Limb (tissue), 2 donors: ENCODE measurements at regions not wholly inside any gene's neighbourhood (a gene's known extent, or its start where the extent isn't known, plus 50 kb on each side); places are given as distances from the start of the nearest gene placed in this dataset.
"Not testable (repeated sequence)": the region's sequence is repeated elsewhere in the genome, so short reads cannot be mapped to it uniquely, and the experiment has no call there.

Experiments used
- DNase-seq, 2 donors: peaks; one replicate each; pipeline ENCODE4 v3.0.0-alpha.2; 2016; ENCODE audit errors: extremely low spot score in 2 of 2

GRCh38 chr14:37711831-37712475 lies 116.5 kb downstream of the TTC6 start:
- DNase-seq, result no peak

DNA sequence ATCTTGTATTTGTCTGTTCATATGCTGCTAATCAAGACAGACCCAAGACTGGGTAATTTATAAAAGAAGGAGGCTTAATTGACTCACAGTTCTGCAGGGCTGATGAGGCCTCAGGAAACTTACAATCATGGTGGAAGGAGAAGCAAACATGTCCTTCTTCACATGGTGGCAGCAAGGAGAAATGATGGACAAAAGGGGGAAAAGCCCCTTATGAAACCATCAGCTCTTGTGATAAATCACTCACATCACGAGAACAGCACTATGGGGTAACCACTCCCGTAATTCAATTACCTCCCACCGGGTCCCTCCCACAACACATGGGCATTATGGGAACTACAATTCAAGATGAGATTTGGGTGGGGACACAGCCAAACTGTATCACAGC lies 117.0 kb downstream of the TTC6 start:
- not testable (repeated sequence) for DNase-seq

DNA sequence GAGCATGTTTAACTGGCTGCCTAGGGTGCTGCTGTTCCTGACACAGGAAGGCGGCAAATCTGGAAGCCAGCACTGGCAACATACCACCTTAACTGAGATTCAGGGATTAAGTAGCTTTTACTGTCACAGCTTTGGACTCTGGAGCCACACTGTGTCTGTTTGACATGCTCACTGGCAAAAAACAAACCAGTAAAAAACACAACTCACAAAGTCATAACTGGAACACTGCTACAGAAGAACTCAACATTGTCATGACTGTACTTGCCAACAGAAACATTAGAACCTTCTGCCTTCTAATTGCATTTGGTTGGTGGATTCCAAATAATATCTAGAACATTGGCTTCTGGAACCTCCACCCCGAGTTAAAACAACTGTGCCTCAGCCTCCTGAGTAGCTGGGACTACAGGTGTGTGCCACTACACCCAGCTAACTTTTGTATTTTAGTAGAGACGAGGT lies 117.6 kb downstream of the TTC6 start:
- DNase-seq, result no peak

GRCh38 chr14:37720131-37720530 lies 124.7 kb downstream of the TTC6 start:
- no peak for DNase-seq

- no peak for DNase-seq
Observed at GRCh38 chr14:37721976-37722659, 126.7 kb downstream of the TTC6 start.

DNA sequence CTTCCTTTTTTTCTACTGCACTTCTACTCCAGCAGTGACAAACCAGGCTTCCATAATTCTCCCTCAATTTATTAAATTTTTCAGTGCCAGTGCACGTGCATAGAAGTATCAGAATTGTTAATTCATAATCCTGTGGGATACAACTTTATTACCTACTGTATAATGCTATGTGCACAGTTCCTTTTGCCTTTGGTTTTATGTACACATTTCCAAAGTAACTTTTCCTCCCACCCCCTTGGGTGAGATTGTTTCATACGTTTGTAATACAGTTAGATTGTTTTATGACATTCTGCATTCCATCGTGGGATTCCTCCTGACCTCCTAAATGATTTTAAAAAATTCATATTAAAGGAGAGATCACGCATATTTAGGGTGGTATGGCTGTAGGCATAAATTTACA lies 128.1 kb downstream of the TTC6 start:
- DNase-seq, result no peak

DNA sequence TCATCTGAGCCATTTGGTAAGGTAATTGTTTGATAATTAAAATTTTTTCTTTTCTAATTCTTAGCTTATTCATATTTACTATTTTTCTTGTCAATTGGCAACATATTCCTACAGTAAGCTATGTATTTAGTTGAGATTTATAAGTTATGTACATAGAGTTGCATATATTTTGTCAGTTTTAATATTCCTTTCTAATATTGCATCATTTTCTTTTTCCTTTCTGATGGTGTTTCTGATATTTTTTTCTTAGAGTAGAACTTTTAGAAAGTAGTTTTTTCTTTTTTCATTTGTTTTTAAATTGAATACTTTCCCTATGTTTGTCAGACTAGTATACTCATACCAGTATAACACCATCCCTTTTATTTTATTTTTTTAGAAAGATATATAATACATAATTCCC lies 131.3 kb downstream of the TTC6 start:
- DNase-seq, result no peak

DNA sequence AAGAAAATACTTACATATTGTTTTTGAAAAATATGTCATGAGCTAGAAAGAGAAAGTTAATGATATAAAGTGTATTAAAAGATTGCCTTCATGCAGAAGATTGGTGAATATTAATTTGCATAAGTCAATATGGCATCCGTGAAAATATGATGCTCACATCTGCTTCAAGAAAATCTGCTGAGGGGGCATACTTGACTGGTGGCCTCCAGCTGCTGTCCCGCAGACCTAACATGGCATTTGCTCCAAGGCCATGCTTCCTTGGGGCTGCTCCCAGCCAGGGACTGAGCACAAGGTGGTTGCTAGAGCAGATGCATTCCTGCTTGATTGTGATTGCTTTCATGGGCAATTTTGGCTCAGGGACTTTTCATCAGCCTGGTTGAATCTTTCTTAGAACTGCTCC lies 133.8 kb downstream of the TTC6 start:
- DNase-seq, result no peak

DNA sequence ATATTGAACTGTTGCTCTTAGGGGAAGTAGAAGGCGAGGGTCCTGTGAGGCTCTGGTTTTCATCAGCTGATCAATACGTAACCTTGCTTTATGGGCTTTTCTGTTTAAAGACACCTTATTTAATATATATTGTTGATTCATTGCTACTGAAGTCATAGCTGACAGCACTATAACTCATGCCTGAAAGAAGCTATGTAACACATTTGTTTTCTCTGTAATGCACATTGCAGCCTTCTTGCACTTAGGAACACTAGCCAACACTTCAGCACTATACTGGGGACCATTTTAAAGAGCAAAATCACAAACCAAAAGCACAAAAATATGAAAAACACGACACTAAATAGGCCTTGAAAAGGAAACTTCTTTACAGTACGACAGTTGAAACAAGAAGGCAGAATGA lies 135.7 kb downstream of the TTC6 start:
- no peak for DNase-seq

- DNase-seq, result no peak
Observed at GRCh38 chr14:37745657-37746056, 150.2 kb downstream of the TTC6 start.

DNA sequence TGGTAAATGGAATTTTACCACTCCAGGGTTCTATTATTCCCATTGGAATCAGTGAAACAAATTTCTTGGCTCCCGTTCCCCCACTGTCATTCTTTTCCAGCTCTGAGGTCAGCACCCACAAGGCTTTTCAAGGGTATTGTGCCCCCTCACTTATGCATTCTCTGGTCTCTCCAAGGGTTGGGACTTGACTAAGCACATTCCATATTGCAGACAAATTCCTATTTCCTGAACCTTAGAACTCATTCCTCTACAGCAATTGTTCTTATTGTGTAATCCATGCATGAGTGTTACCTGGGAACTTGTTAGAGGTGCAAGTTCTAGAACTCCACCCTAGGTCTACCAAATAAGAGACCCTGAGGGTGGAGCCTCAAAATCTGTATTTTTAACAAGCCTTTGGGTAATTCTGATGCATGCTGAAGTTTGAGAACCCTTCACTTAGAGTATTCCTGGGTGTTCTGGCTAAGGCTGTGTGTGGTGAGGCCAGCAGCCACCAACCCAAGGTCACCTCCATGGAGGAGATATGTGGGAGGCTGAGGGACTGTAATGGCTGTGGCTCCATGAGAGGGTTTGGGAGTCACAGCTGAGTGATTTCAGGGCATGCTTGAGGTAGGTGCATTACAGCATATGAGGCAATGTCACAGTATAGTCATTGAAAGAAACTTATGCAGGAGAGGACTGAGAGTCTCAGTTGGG lies 150.9 kb downstream of the TTC6 start:
- DNase-seq, result no peak

- no peak for DNase-seq
Observed at GRCh38 chr14:37753459-37753858, 158.0 kb downstream of the TTC6 start.

DNA sequence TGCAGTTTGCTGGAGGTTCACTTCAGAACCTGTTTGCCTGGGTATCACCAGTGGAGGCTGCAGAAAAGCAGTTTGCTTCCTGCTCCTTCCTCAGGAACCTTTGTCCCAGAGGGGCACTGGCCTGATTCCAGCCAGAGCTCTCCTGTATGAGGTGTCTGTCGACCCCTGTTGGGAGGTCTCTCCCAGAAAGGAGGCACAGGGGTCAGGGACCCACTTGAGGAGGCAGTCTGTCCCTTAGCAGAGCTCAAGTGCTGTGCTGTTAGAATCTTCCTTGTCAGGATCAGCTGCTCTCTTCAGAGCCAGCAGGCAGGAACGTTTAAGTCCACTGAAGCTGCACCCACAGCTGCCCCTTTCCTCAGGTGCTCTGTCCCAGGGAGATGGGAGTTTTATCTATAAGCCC lies 164.8 kb downstream of the TTC6 start:
- DNase-seq, result not testable (repeated sequence)

DNA sequence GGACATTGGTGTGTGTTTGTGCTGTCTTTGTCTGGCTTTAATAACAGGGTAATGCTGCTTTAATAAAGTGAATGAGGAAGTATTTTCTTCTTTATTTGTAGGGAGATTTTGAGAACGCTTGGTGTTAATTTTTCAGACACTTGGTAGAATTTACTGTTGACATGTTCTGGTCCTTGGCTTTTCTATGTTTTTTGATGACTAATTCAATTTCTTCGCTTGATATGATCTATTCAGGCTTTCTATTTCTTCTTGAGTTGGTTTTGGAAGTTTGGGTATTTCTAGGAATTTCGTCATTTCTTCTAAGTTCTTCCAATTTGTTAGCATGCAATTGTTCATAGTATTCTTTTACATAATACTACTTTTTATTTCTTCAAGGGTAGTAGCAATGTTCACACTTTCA lies 167.8 kb downstream of the TTC6 start:
- DNase-seq, result no peak

DNA sequence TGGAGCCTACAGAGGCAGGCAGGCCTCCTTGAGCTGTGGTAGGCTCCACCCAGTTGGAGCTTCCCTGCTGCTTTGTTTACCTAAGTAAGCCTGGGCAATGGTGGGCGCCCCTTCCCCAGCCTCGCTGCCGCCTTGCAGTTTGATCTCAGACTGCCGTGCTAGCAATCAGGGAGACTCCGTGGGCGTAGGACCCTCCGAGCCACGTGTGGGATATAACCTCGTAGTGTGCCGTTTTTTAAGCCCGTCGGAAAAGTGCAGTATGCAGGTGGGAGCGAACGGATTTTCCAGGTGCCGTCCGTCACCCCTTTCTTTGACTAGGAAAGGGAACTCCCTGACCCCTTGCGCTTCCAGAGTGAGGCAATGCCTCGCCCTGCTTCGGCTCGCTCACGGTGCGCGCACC lies 176.9 kb downstream of the TTC6 start:
- not testable (repeated sequence) for DNase-seq

DNA sequence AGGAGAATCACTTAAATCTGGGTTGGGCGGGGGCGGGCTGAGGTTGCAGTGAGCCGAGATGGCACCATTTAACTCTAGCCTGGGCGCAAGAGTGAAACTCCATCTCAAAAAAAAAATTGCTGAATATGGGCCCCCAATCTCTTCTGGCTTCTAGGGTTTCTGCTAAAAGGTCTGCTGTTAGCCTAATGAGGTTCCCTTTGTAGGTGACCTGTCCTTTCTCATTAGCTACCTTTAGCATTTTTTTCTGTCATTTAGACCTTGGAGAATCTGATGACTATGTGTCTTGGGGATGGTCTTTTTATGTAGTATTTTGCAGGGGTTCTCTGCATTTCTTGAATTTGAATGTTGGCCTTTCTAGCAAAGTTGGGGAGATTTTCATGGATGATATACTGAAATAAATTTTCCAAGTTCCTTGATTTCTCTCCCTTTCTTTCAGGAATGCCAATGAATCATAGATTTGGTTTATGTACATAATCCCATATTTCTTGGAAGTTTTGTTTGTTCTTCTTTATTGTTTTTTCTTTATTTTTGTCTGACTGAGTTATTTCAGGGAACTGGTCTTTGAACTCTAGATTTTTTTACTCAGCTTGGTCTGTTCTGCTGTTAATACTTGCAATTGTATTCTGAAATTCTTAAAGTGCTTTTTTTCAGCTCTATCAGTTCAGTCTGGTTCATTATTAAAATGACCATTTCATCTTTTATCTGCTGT lies 181.5 kb downstream of the TTC6 start:
- no peak for DNase-seq

- no peak for DNase-seq
Observed at GRCh38 chr14:37778135-37778943, 182.9 kb downstream of the TTC6 start.

GRCh38 chr14:37779480-37779879 lies 184.1 kb downstream of the TTC6 start:
- DNase-seq, result no peak

- DNase-seq, result not testable (repeated sequence)
Observed at GRCh38 chr14:37780731-37781130, 185.3 kb downstream of the TTC6 start.

DNA sequence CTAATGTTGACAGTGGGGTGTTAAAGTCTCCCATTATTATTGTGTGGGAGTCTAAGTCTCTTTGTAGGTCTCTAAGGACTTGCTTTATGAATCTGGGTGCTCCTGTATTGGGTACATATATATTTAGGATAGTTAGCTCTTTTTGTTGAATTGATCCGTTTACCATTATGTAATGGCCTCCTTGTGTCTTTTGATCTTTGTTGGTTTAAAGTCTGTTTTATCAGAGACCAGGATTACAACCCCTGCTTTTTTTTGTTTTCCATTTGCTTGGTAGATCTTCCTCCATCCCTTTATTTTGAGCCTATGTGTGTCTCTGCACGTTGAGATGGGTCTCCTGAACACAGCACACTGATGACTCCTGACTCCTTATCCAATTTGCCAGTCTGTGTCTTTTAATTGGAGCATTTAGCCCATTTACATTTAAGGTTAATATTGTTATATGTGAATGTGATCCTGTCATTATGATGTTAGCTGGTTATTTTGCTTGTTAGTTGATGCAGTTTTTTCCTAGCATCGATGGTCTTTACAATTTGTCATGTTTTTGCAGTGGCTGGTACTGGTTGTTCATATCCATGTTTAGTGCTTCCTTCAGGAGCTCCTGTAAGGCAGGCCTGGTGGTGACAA lies 188.9 kb downstream of the TTC6 start:
- DNase-seq, result not testable (repeated sequence)

GRCh38 chr14:37784827-37785223 lies 189.4 kb downstream of the TTC6 start:
- not testable (repeated sequence) for DNase-seq
